ENCODE measurements at regions not wholly inside any gene's neighbourhood (a gene's known extent, or its start where the extent isn't known, plus 50 kb on each side); places are given as distances from the start of the nearest gene placed in this dataset.
A peak's percentile ranks its signal among the peaks of the same experiment; 100 is the strongest.

- peaks cover 11% of the 10 kb centered on the region for H3K36me3 Mint-ChIP-seq (ENCODE audit: low read depth)
- peaks cover 51% of the 10 kb centered on the region for H3K4me1 Mint-ChIP-seq (ENCODE audit: low read depth)
- H3K9me3 Mint-ChIP-seq = peaks cover 10% of the 10 kb centered on the region
- no peak overlapping the region for H3K4me3 Mint-ChIP-seq
- DNase-seq = no peak
- no peaks in the 10 kb centered on the region for H3K27me3 Mint-ChIP-seq (ENCODE audit: insufficient read depth)
- no peak overlapping the region for H3K27ac Mint-ChIP-seq
- no peak for TF ChIP-seq CTCF (IDR thresholded peaks at IDR 0.05)
These were observed 101.0 kb upstream of the C3orf80 start for GRCh38 chr3:160124224-160124623.

- Mint-ChIP-seq H3K27ac (no peak overlapping the region), H3K27me3 (ENCODE audit: insufficient read depth) (no peaks in the 10 kb centered on the region), H3K9me3 (peaks cover 3% of the 10 kb centered on the region), H3K4me3 (no peak overlapping the region), H3K36me3 (ENCODE audit: low read depth) (peaks cover 4% of the 10 kb centered on the region), H3K4me1 (ENCODE audit: low read depth) (peaks cover 61% of the 10 kb centered on the region)
- TF ChIP-seq CTCF (IDR thresholded peaks at IDR 0.05) = no peak
- no peak for DNase-seq
These were observed 100.0 kb upstream of the C3orf80 start for GRCh38 chr3:160125258-160125657.

- Mint-ChIP-seq H3K27me3 (ENCODE audit: insufficient read depth) (peaks cover 1% of the 10 kb centered on the region; the same call in 1 of the 2 replicates), H3K27ac (peak overlapping the region; percentile 1; the same call in 1 of the 2 replicates), H3K9me3 (no peaks in the 10 kb centered on the region), H3K36me3 (ENCODE audit: low read depth) (no peaks in the 10 kb centered on the region; the same call in 1 of the 2 replicates), H3K4me1 (ENCODE audit: low read depth) (peaks cover 69% of the 10 kb centered on the region), H3K4me3 (no peak overlapping the region)
- no peak for TF ChIP-seq CTCF (IDR thresholded peaks at IDR 0.05)
- no peak for DNase-seq
These were observed 99.2 kb upstream of the C3orf80 start for GRCh38 chr3:160126051-160126450.

GRCh38 chr3:160126761-160127160 is 98.5 kb upstream of the C3orf80 start:
- DNase-seq = no peak
- Mint-ChIP-seq H3K9me3 (no peaks in the 10 kb centered on the region), H3K4me3 (no peak overlapping the region), H3K4me1 (ENCODE audit: low read depth) (peaks cover 73% of the 10 kb centered on the region), H3K27me3 (ENCODE audit: insufficient read depth) (peaks cover 1% of the 10 kb centered on the region; the same call in 1 of the 2 replicates), H3K27ac (no peak overlapping the region), H3K36me3 (ENCODE audit: low read depth) (no peaks in the 10 kb centered on the region; the same call in 1 of the 2 replicates)
- no peak for TF ChIP-seq CTCF (IDR thresholded peaks at IDR 0.05)

- Mint-ChIP-seq H3K4me3 (no peak overlapping the region), H3K4me1 (ENCODE audit: low read depth) (peaks cover 73% of the 10 kb centered on the region), H3K27ac (no peak overlapping the region), H3K9me3 (no peaks in the 10 kb centered on the region), H3K27me3 (ENCODE audit: insufficient read depth) (peaks cover 1% of the 10 kb centered on the region; the same call in 1 of the 2 replicates), H3K36me3 (ENCODE audit: low read depth) (no peaks in the 10 kb centered on the region; the same call in 1 of the 2 replicates)
- TF ChIP-seq CTCF (IDR thresholded peaks at IDR 0.05) = no peak
- no peak for DNase-seq
These were observed 97.9 kb upstream of the C3orf80 start for GRCh38 chr3:160127308-160127707.

- Mint-ChIP-seq H3K36me3 (ENCODE audit: low read depth) (no peaks in the 10 kb centered on the region; the same call in 1 of the 2 replicates), H3K4me1 (ENCODE audit: low read depth) (peaks cover 73% of the 10 kb centered on the region), H3K9me3 (no peaks in the 10 kb centered on the region), H3K27ac (no peak overlapping the region), H3K27me3 (ENCODE audit: insufficient read depth) (peaks cover 1% of the 10 kb centered on the region; the same call in 1 of the 2 replicates), H3K4me3 (no peak overlapping the region)
- DNase-seq = no peak
- TF ChIP-seq CTCF (IDR thresholded peaks at IDR 0.05) = no peak
These were observed 97.2 kb upstream of the C3orf80 start for GRCh38 chr3:160128056-160128455.
